Parathyroid adenoma (tissue), 2 donors: ENCODE measurements at regions not wholly inside any gene's neighbourhood (a gene's known extent, or its start where the extent isn't known, plus 50 kb on each side); places are given as distances from the start of the nearest gene placed in this dataset.
"Not testable (repeated sequence)": the region's sequence is repeated elsewhere in the genome, so short reads cannot be mapped to it uniquely, and the experiment has no call there.

ENCODE experiments used
- H2AFZ ChIP-seq: fragments of 300-600 bp; sonication (generic); one replicate; pipeline ENCODE4 v1.7.0; 2017; ENCODE audit warnings: antibody characterized with exemption, mild to moderate bottlenecking
- H3K27ac ChIP-seq: fragments of 300-600 bp; sonication (generic); one replicate; pipeline ENCODE4 v1.7.0; 2017
- H3K27me3 ChIP-seq: fragments of 300-600 bp; sonication (generic); one replicate; pipeline ENCODE4 v1.7.0; 2017; ENCODE audit warnings: low read length; ENCODE audit not compliant: control insufficient read depth, insufficient read depth
- H3K36me3 ChIP-seq: fragments of 300-600 bp; sonication (generic); one replicate; pipeline ENCODE4 v1.7.0; 2017; ENCODE audit warnings: low read length; ENCODE audit not compliant: control insufficient read depth, insufficient read depth
- H3K4me1 ChIP-seq: fragments of 300-600 bp; sonication (generic); one replicate; pipeline ENCODE4 v1.7.0; 2017; ENCODE audit warnings: control low read depth
- H3K4me2 ChIP-seq: fragments of 300-600 bp; sonication (generic); one replicate; pipeline ENCODE4 v1.7.0; 2017; ENCODE audit warnings: low read length
- H3K4me3 ChIP-seq: fragments of 300-600 bp; sonication (generic); one replicate; pipeline ENCODE4 v1.7.0; 2017; ENCODE audit warnings: low read depth, low read length
- H3K79me2 ChIP-seq: fragments of 300-600 bp; sonication (generic); one replicate; pipeline ENCODE4 v1.7.0; 2017; ENCODE audit warnings: control low read depth
- H3K9ac ChIP-seq: fragments of 300-600 bp; sonication (generic); one replicate; pipeline ENCODE4 v1.7.0; 2017; ENCODE audit warnings: mild to moderate bottlenecking
- H3K9me3 ChIP-seq: fragments of 300-600 bp; sonication (generic); one replicate; pipeline ENCODE4 v1.7.0; 2017; ENCODE audit warnings: low read length; ENCODE audit not compliant: control insufficient read depth
- TF ChIP-seq, protein P1 (sequence below): fragments of 300-600 bp; sonication (generic); IDR thresholded peaks from one replicate; pipeline ENCODE4 v1.7.0; 2017; ENCODE audit warnings: antibody characterized with exemption, mild to moderate bottlenecking
- donor health status: primary hyperparathyroidism.

DNA sequence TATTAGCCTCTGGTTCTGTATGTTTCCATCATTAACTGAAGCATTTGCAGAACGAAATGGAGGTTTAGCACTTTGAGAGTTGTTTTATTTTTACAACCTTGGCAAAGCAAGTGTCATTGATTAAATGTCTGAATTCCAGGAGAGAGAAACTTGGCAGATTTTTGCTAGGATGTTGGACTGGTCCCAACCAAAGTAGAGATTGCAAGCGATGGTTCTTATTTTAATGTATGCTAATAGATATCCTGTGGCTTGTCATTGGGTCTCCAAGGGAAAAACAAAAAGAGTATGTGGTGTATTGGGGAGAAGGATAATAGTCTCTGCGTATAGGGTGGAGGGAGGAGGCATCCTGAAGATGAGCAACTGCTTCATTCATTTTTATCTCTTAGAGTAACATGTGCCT is 457.2 kb upstream of the RUNX1 start:
- H3K4me3 ChIP-seq = no peak overlapping the region
- H3K79me2 ChIP-seq = no peaks in the 10 kb centered on the region
- H3K9me3 ChIP-seq = no peaks in the 10 kb centered on the region
- H3K4me2 ChIP-seq = no peak overlapping the region
- TF ChIP-seq, protein P1, sequence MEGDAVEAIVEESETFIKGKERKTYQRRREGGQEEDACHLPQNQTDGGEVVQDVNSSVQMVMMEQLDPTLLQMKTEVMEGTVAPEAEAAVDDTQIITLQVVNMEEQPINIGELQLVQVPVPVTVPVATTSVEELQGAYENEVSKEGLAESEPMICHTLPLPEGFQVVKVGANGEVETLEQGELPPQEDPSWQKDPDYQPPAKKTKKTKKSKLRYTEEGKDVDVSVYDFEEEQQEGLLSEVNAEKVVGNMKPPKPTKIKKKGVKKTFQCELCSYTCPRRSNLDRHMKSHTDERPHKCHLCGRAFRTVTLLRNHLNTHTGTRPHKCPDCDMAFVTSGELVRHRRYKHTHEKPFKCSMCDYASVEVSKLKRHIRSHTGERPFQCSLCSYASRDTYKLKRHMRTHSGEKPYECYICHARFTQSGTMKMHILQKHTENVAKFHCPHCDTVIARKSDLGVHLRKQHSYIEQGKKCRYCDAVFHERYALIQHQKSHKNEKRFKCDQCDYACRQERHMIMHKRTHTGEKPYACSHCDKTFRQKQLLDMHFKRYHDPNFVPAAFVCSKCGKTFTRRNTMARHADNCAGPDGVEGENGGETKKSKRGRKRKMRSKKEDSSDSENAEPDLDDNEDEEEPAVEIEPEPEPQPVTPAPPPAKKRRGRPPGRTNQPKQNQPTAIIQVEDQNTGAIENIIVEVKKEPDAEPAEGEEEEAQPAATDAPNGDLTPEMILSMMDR = no peak
- H3K27ac ChIP-seq = no peak overlapping the region
- H3K36me3 ChIP-seq = no peaks in the 10 kb centered on the region
- no peaks in the 10 kb centered on the region for H3K4me1 ChIP-seq
- no peak overlapping the region for H3K9ac ChIP-seq
- no peaks in the 10 kb centered on the region for H3K27me3 ChIP-seq
- H2AFZ ChIP-seq = no peak overlapping the region

DNA sequence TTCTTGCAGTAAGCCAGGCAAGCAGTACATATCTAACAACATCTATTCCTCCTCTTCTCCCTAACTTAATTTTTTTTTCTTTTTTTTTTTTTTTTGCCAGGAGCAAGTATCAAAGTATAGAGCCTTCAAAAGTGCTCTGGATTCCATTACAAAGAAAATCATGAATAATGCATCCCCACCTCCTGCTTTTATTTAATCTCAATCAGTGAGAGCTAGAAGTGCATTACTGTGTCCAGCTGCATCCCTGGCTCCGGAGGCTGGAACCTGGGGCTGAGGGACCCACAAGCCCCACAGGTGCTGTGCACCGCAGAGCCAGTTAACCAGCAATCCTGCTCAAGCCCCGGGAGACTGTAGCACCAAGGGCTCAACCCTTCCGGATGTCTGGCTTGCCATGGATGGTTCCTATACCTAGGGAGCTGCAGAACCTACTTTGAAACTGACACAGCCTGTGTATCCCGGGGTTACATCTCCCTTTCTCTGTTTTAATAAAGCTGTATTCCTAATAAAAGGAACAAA is 455.9 kb upstream of the RUNX1 start:
- Histone ChIP-seq H3K4me3 (no peak overlapping the region), H3K36me3 (no peaks in the 10 kb centered on the region), H3K27me3 (no peaks in the 10 kb centered on the region), H2AFZ (no peak overlapping the region), H3K9me3 (no peaks in the 10 kb centered on the region), H3K4me1 (no peaks in the 10 kb centered on the region), H3K9ac (no peak overlapping the region), H3K27ac (no peak overlapping the region), H3K4me2 (no peak overlapping the region), H3K79me2 (no peaks in the 10 kb centered on the region)
- TF ChIP-seq, protein P1 = no peak

DNA sequence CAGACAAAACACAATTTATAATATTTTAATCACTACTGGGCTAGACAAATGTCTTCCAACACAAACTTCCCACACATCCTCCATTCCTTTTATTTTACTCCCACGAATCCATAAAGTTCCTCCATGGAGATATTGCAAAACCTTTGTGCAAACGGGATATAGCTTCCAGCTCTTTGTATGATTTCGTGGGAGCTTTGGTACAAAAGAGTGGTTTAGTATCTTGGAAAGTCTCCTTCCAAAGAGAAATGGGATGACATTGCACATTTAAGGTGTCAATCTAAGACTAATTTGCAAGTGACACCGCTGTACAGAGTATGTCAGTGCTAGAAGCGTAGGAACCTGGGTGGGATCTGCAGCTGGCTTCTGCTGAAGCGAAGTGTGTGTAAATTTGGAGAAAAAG is 455.2 kb upstream of the RUNX1 start:
- Histone ChIP-seq H3K27me3 (no peaks in the 10 kb centered on the region), H3K27ac (no peak overlapping the region), H3K9me3 (no peaks in the 10 kb centered on the region), H3K4me2 (no peak overlapping the region), H3K79me2 (no peaks in the 10 kb centered on the region), H3K36me3 (no peaks in the 10 kb centered on the region), H2AFZ (no peak overlapping the region), H3K4me3 (no peak overlapping the region), H3K4me1 (no peaks in the 10 kb centered on the region), H3K9ac (no peak overlapping the region)
- TF ChIP-seq, protein P1 = no peak

DNA sequence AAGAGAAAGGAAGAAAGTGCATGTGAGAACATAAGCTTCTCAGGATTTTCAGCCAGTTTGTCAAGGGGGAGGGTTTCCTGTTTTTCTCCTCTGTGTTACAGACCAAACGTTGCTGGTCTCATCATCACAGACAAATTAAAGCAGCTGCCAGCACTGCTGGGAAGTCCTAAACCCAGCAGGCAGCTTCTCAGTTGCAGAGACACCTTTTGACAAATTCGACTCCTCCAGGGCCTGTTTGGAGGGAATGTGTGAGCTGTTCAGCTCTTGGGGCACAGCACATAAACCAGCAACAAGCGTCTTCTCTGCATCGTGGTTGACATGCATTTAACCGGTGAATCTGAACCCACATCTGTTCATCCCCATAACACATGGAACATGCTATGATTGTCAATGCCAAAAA is 454.6 kb upstream of the RUNX1 start:
- Histone ChIP-seq H3K27ac (no peak overlapping the region), H3K4me1 (no peaks in the 10 kb centered on the region), H3K9ac (no peak overlapping the region), H2AFZ (no peak overlapping the region), H3K4me2 (no peak overlapping the region), H3K36me3 (no peaks in the 10 kb centered on the region), H3K4me3 (no peak overlapping the region), H3K79me2 (no peaks in the 10 kb centered on the region), H3K9me3 (no peaks in the 10 kb centered on the region), H3K27me3 (no peaks in the 10 kb centered on the region)
- TF ChIP-seq, protein P1 = no peak

DNA sequence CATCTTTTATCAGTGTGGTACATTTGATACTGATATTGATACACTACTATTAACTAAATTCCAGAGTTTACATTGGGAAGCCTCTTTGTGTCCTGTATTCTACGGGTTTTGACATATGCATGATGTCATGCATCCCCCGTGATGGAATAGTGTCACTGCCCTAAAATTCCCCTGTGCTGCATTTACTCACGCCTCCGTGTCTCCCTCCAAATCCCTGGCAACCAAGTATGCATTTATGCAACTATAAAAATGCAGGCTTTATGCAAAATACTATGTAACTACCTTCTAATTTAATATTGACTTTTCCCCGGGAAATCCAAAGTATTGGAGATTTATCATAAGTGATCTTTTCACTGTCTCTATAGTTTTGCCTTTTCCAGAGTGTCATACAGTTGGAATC is 453.7 kb upstream of the RUNX1 start:
- no peak overlapping the region for H3K4me2 ChIP-seq
- H2AFZ ChIP-seq = no peak overlapping the region
- H3K27me3 ChIP-seq = no peaks in the 10 kb centered on the region
- H3K79me2 ChIP-seq = no peaks in the 10 kb centered on the region
- H3K9me3 ChIP-seq = no peaks in the 10 kb centered on the region
- H3K4me1 ChIP-seq = no peaks in the 10 kb centered on the region
- no peak overlapping the region for H3K27ac ChIP-seq
- TF ChIP-seq, protein P1 = no peak
- no peak overlapping the region for H3K9ac ChIP-seq
- no peak overlapping the region for H3K4me3 ChIP-seq
- no peaks in the 10 kb centered on the region for H3K36me3 ChIP-seq

GRCh38 chr21:35497522-35497921 is 448.4 kb upstream of the RUNX1 start:
- H2AFZ ChIP-seq, H3K4me1 ChIP-seq, H3K79me2 ChIP-seq, H3K27ac ChIP-seq, H3K36me3 ChIP-seq, H3K4me3 ChIP-seq, H3K9ac ChIP-seq, H3K9me3 ChIP-seq, H3K27me3 ChIP-seq, H3K4me2 ChIP-seq: not testable (repeated sequence)
